GM12892 (cell line): ENCODE measurements at regions not wholly inside any gene's neighbourhood (a gene's known extent, or its start where the extent isn't known, plus 50 kb on each side); places are given as distances from the start of the nearest gene placed in this dataset.

ENCODE experiments used
- POLR2A ChIP-seq: IDR thresholded peaks from 2 replicates; pipeline ENCODE4 v1.6.1; 2011; ENCODE audit warnings: low read depth, low read length, control low read depth
- POLR2AphosphoS5 ChIP-seq: IDR thresholded peaks from 2 replicates; pipeline ENCODE4 v1.6.1; 2011; ENCODE audit warnings: low read depth, low read length, control low read depth
- TAF1 ChIP-seq: IDR thresholded peaks from 2 replicates; pipeline ENCODE4 v1.6.1; 2011; ENCODE audit warnings: low read depth, mild to moderate bottlenecking, control low read depth, low read length, borderline replicate concordance

DNA sequence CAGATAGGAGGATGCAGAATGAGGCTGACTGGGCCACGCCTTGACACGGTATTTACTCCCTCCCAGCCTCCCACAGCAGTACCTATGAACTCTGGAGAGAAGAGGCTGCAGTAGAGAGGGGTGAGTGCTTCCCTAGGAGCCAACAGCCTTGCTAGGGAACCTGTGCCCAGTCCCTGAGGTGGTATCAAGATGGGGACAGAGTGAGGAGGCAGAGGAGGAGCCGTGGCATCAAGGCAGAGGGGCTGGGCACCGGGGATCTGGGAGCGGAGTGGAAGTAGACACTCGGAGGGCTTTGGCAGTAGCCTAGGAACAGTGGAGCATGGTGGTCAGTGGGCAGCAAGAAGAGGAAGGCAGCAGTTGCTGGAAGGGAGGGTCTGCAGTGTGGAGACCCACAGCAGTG lies 68.7 kb upstream of the CHST15 start:
- no peak for TF ChIP-seq POLR2A
- TF ChIP-seq POLR2AphosphoS5, result no peak
- no peak for TF ChIP-seq TAF1
